HG02852 (cell line): ENCODE measurements at regions not wholly inside any gene's neighbourhood (a gene's known extent, or its start where the extent isn't known, plus 50 kb on each side); places are given as distances from the start of the nearest gene placed in this dataset.
"Not testable (repeated sequence)": the region's sequence is repeated elsewhere in the genome, so short reads cannot be mapped to it uniquely, and the experiment has no call there.

Experiments
- ATAC-seq: cut with Tn5 transposase; IDR thresholded peaks from one replicate; pipeline ENCODE4 v1.9.1; 2021; ENCODE audit warnings: mild to moderate bottlenecking, moderate library complexity; ENCODE audit not compliant: unreplicated experiment

DNA sequence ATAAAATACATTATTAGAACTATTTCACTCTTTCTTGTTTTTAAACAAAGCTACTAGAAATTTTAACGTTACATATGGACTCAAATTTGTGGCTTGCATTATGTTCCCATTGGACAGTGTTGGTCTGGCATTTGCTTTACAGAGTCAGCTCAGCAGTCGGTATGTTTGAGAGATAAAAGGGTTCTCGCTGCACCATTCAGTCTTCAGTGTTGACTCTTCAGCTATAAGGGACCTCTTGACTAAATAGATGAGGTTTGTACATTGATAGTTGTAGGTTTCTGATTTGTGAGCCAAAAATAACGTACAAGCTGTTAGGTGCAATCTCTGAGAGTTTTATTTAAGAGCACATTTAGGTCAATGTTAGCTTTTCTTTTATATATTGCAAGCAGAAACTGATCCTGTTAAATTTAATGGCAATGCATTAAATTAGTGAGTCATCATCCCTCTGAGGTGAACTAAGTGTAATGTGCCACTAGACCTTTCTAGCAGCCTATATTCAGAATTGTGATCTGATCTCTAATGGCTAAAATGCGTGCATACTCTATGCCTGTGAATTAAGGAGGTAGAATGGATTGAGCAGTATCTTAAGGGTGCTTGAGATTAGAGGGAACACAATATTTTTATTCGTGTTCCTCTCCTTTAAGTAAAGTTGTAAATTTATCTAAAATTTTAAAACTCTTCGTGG, 485.6 kb upstream of the SYNCRIP start:
- ATAC-seq = no peak

DNA sequence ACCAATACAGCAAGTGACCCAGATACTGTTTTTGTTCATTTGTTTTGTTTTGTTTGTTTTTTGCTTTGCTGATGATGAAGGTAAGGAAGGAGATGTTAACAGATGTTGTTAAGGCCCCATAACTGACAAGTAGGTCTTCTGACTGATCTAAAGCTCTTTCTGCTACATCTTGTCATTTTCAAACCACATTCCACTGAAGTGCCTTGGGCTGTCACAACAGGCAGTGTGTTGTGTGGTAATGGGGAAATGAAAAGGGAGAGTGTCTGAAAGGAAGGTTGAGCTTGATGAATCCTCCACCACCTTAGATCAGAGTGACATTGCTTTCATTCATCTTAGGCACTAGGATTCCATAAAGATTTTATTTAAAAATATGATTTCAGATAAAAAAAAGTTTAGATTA, 479.4 kb upstream of the SYNCRIP start:
- no peak for ATAC-seq

DNA sequence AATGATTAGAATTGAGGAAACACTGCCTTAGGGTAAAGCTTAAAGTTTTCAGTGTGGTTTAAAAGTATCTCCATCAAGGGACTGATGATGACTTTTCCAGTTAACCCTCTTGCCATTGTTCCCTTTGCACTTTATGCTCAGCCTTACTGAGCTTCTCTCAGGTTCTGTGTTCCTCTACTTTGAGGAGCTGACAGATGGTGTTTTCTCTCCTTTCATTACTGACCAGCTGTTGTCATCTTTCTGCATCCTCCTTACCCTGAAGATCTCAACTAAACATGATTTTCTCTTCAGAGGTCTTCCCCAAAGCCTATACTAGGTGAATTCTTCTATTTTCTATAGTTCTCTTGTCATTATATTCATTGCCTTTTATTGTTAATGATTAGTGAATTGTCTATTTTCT, 475.6 kb upstream of the SYNCRIP start:
- no peak for ATAC-seq

DNA sequence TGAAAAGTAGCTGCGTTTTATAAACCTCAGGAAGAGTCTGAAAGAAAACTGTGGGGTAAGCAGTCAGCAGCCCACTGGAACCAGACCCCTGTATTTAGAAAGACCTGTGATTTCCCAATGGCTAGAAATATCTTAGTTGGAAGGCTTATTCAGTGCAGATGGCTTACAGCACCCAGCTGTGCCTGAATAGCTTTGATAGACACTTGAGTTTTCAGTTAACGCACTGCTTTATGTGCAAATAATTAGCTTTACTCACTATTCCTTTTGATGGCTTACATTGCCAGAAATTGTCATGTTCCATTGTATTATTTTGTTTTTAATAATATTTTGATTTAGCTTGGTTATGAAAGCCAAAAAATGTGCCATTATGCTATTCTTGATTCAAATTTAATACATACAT, 465.3 kb upstream of the SYNCRIP start:
- ATAC-seq = no peak

DNA sequence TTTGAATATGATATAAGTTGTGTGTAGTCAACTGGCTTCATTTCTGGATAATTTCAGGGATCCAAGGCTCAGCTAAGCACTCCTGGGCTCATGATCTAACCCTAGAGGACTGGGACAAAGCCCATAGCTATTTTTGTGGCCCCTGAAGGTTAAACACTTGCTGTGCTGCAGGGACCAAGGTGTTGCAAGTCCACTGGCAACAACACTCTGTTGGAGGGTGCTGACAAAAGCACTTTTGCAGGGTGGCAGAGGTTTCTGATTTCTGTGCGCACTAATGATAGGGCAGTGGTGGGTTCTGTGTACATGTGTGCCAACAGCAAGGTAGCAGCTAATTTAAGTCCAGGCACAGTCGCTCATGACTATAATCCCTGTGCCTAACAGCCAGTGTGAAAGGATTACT, 445.3 kb upstream of the SYNCRIP start:
- ATAC-seq = no peak

DNA sequence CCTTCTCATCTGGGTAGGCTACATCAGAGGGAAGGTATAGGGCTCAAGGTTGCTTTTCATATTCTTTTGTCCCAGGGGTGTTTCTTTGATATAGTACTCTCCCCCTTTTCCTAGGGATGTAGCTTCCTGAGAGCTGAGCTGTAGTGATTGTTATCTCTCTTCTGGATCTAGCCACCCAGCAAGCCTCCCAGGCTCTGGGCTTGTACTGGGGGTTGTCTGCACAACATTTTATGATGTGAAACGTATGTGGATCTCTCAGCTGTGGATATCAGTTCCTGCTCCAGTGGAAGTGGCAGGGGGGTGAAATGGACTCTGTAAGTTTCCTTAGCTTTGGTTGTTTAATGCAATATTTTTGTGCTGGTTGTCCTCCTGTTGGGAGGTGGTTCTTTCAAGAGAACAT, 437.3 kb upstream of the SYNCRIP start:
- ATAC-seq = no peak

DNA sequence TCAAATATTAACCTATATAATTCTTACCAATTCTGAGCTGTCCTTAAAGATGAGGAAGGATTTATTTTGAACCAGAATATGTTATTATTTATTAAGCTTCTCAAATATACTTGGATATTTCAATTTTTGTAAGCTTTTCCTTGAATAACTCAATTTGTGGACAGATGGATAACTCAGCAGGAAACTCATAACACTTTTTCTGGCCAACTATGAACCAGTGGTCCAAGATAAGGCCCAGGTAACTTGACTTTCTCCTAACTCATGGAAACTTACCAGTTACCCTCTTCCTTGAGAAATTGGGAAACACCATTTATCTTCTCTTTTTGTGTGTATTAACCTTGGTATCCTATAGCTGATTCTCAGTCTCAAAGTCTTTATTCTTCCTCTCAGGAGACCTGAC, 427.5 kb upstream of the SYNCRIP start:
- no peak for ATAC-seq

DNA sequence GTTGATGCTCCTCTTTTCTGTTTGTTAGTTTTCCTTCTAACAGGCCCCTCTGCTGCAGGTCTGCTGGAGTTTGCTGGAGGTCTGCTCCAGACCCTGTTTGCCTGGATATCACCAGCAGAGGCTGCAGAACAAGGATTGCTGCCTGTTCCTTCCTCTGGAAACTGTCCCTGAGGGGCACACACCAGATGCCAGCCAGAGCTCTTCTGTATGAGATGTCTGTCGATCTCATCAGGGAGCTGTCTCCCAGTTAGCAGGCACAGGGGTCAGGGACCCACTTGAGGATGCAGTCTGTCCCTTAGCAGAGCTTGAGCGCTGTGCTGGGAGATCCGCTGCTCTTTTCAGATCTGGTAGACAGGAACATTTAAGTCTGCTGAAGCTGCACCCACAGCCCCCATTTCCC, 422.3 kb upstream of the SYNCRIP start:
- ATAC-seq = not testable (repeated sequence)

DNA sequence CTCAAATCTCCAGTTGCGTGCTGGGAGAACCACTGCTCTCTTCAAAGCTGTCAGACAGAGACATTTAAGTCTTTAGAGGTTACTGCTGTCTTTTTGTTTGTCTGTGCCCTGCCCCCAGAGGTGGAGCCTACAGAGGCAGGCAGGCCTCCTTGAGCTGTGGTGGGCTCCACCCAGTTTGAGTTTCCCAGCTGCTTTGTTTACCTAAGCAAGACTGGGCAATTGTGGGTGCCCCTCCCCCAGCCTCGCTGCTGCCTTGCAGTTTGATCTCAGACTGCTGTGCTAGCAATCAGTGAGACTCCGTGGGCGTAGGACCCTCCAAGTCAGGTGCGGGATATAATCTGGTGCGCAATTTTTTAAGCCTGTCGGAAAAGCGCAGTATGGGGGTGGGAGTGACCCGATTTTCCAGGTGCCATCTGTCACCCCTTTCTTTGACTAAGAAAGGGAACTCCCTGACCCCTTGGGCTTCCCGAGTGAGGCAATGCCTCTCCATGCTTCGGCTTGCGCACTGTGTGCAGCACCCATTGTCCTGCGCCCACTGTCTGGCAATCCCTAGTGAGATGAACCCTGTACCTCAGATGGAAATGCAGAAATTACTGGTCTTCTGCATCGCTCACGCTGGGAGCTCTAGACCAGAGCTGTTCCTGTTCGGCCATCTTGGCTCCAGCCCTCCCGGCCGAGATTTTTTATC, 414.8 kb upstream of the SYNCRIP start:
- ATAC-seq = not testable (repeated sequence)

DNA sequence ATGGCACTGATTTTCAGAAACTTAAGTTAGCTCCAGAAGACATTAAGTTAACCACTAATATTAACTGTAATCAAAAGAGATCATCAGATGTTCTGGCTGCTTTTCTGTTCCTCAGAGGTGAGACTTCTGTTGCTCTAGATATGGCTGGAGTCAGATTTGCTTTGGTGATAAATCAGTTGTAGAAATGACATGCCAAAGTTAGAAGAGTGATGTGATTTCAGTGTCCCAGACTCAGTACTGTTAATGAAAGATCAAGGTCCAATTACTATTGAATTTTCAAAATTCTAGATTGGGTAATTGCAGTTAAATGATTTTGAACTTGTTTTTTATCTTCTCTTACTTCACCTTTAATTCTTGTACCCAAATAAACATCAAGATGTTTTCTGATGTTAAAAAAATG, 402.4 kb upstream of the SYNCRIP start:
- no peak for ATAC-seq

DNA sequence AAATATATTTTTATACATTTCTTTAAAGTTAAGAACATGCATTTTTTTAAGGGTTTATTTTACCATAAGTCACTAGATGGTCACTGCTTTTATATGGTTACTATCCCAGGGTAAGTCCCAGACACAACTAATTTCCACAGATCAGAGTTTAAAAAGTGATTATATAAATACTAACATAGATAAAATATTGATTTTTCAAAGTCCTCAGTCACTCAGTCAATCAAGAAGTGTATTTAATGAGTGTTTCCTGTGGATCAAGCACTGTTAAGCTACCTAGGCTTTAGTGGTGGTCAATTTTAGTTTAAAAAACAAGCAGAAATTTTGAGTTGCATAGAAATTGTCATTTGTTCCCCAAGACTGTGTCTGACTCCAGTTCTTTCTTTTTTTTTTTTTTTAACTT, 399.5 kb upstream of the SYNCRIP start:
- no peak for ATAC-seq

DNA sequence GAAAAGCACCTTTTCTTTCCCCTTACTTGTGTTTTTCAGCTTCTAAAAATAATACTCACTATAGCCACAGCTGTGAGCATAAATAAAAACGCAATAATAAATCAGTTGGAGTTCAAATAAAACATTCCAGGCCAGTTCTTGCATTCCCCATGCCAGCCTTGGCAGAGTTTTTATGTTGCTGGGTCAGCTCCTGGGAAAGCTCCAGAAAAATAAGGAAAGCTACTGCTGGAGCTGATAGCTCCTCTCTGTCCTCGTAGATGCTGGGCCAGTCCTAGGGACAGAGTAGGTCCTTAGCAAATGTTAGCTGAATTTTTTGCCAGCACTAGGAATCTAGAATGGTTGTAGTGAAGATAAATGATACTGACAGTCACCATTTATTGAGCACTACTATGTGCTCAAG, 389.0 kb upstream of the SYNCRIP start:
- ATAC-seq = no peak

DNA sequence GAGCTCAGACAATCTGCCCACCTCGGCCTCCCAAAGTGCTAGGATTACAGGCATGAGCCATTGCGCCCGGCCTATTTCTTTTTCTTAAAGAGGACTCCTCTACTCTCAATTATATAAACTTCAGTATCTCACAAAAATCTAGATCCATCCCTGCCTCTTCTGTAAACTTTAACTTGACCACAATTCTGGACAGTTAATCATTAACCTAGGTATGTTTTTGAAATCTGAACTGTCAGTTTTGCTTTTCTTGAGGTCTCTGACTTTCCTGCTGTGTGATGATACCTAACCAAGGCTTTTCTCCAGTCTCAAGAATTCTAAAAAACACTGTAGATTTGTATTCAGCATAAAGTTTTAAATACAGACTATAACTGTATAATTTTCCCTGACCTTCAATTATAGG, 388.2 kb upstream of the SYNCRIP start:
- ATAC-seq = no peak

DNA sequence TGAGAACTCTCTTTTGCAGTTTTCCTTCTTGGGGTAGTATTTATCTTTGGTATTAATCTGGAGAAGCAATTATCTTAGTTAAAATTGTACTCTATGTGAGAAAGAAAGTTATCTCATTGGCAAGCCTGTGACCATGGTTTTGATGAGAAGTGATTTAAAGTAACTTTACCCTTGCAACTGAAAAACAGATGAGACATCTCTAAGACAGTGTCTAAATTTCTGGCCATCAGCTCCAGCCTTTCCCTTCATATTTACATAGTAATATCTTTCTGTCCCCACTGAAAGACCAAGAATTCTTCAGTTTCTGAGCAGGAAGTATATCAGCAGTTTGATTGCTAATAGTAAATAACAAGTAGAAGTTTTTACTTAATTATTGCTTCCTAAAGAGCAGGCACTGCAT, 386.1 kb upstream of the SYNCRIP start:
- no peak for ATAC-seq

DNA sequence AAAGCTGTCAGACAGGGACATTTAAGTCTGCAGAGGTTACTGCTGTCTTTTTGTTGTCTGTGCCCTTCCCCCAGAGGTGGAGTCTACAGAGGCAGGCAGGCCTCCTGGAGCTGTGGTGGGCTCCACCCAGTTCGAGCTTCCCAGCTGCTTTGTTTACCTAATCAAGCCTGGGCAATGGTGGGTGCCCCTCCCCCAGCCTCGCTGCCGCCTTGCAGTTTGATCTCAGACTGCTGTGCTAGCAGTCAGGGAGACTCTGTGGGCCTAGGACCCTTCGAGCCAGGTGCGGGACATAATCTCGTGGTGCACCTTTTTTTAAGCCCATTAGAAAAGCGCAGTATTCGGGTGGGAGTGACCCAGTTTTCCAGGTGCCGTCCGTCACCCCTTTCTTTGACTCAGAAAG, 384.2 kb upstream of the SYNCRIP start:
- not testable (repeated sequence) for ATAC-seq

DNA sequence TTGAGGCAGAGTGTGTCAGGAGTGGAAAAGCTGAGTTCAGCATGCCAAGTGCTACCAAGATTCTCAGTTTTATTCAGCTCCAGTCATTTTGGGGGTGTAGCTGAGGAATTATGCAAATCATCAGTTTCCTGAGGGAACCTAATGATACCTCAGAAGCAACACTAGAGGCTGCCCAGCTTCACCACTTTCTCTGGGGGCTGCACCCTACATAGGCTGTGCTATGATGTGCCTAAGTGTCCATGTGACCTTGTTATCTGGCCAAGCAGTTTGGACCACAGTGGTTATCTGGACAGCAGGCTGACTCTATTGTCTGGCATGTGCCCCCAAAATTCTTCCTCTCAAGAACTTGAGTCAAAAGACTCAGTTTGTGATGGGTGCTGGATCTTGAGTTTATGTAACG, 374.6 kb upstream of the SYNCRIP start:
- ATAC-seq = no peak

DNA sequence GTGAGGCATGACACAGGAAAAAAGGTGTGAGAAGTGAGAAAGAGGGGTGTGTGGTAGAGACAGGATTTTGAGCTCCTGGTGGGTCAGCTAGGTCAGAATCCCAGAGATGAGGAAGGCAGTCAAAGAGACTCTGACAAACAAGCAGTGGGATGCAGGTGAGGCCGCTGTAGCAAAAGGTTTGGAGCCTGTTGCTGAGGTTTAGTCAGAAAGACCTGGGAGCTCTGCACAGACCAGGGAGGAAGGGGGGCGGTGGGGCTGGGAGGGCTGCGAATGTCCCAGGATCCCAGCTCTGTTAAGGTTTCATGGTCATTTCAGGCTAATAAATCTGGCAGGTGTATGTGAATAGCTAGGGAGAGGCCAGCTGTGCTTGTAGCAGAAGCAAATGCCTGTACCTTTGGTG, 373.9 kb upstream of the SYNCRIP start:
- ATAC-seq = no peak

DNA sequence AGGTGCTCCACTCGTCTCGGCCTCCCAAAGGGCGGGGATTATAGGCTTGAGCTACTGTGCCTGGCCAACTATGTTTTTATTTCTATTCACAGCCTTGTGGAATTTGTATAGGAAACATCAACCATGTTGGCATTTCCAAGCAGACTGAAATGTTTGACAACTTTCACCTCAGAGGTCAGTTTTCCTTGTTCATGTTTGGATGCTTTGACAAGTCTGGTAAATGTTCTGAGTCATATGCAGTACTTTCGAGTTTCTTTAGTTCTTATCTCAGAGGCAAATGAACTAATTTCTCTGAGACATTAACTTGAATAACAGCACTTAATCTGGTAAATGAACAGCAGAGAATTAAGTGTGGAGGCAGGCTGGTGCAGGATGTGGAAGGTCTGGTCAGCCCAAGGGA, 373.4 kb upstream of the SYNCRIP start:
- no peak for ATAC-seq

DNA sequence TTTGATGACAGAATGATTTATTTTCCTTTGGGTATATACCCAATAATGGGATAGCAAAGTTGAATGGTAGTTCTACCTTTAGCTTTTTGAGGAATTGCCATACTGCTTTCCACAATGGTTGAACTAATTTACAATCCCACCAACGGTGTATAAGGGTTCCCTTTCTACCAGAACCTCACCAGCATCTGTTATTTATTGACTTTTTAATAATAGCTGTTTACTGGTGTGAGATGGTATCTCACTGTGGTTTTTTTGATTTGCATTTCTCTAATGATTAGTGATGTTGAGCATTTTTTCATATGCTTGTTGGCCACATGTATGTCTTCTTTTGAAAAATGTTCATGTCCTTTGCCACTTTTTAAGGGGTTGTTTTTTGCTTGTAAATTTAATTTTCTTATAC, 370.3 kb upstream of the SYNCRIP start:
- not testable (repeated sequence) for ATAC-seq

DNA sequence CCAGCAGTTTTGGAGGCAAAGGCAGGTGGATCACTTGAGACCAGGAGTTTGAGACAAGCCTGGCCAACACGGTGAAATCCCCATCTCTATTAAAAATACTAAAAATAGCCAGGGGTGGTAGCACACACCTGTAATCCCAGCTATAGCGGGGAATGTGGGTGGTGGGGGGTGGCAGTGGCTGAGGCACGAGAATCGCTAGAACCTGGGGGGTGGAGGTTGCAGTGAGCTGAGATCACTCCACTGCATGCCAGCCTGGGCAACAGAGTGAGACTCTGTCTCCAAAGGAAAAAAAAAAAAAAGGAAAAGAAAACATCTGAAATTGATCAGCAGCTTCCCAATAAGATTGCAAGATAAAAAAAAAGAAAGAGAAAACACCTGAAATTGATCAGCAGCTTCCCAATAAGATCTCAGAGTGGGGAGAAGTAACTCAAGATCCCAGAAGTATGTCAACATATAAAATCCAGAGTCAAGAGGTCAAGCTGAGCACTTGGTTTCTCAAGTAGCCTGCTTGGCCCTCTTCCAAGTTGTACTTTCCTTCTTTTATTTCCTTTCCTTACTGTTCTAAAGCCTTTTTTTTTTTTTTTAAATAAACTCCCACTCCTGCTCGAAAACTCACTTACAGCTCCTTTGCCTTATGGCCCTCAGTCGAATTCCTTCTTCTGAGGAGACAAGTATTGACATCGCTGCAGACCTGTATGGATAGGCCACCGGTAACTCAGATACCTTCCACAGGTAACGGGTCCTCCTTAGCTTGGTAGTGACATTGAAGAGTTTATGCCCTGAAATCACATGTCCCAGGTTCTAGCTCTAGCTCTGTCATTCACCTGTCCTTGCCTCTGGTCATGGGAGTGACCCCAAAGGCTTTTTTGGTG, 368.5 kb upstream of the SYNCRIP start:
- ATAC-seq = no peak

DNA sequence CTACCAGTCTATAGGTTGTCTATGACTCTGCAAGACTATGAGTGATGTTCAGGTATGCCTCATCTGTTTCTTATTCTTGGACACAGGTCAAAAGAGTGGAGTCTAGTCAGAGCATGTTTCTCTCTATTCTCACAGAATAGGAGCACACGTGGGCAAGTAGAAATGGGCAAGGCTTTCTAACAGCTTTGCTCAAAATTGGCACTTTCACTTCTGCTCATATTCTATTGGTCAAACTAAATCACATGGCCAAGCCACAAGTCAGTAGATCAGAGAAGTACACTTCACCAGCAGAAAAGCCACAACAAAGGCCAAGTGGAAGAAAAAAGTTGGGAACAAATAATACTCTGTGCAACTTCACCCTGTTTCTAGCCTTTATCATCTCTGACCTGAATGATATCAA, 354.5 kb upstream of the SYNCRIP start:
- no peak for ATAC-seq

DNA sequence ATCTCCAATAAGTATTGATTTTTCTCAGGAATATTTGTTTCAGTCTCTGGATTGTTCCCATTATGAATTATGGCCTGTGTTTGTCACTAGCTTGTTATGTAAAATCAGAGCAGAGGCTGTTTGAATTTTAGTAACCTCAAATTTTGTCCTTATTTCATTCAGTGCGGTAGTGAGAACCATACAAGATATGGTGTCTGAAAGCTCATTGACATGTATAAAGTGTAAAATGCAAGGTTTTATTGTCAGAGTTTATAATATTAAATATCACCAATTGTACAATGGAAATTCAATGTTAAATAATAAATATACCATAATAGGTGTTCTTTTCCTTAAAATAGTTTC, 353.3 kb upstream of the SYNCRIP start:
- ATAC-seq = no peak
